Lung (tissue), 11 donors: ENCODE measurements at regions not wholly inside any gene's neighbourhood (a gene's known extent, or its start where the extent isn't known, plus 50 kb on each side); places are given as distances from the start of the nearest gene placed in this dataset.
A peak's percentile ranks its signal among the peaks of the same experiment; 100 is the strongest.
"Not testable (repeated sequence)": the region's sequence is repeated elsewhere in the genome, so short reads cannot be mapped to it uniquely, and the experiment has no call there.

Experiments used
- ATAC-seq: fragments of 200-7000 bp; cut with Tn5 transposase; one replicate; pipeline ENCODE4 v1.9.1; 2020; ENCODE audit warnings: moderate number of reproducible peaks; ENCODE audit not compliant: insufficient read depth, low FRiP score
- DNase-seq, 3 donors: peaks; one replicate each; pipeline ENCODE4 v3.0.0-alpha.2; 2013 to 2017
- H3K27ac ChIP-seq, 2 donors: one replicate each; pipeline ENCODE4 v1.5.1; 2013; ENCODE audit warnings: mild to moderate bottlenecking in 2 of 2, moderate library complexity in 2 of 2, control low read depth in 1 of 2, inconsistent platforms in 1 of 2, low read depth in 1 of 2, low read length in 1 of 2
- H3K27me3 ChIP-seq, 3 donors: one replicate each; pipeline ENCODE4 v1.5.1; 2013; ENCODE audit warnings: low read length in 2 of 3; ENCODE audit not compliant: control insufficient read depth in 3 of 3, insufficient read depth in 3 of 3
- H3K36me3 ChIP-seq, 4 donors: one replicate each; pipeline ENCODE4 v1.5.1; 2013; ENCODE audit warnings: low read length in 4 of 4, mild to moderate bottlenecking in 1 of 4, moderate library complexity in 1 of 4; ENCODE audit not compliant: control insufficient read depth in 4 of 4, insufficient read depth in 4 of 4
- H3K4me1 ChIP-seq, 5 donors: one replicate each; pipeline ENCODE4 v1.5.1; 2013; ENCODE audit warnings: low read length in 5 of 5, mild to moderate bottlenecking in 2 of 5, moderate library complexity in 1 of 5; ENCODE audit not compliant: control insufficient read depth in 5 of 5, insufficient read depth in 5 of 5
- H3K4me3 ChIP-seq: one replicate; pipeline ENCODE4 v1.5.1; 2013; ENCODE audit warnings: mild to moderate bottlenecking, control low read depth, moderate library complexity
- H3K9ac ChIP-seq, 2 donors: one replicate each; pipeline ENCODE4 v1.5.1; 2013; ENCODE audit warnings: low read length in 2 of 2, control low read depth in 1 of 2; ENCODE audit not compliant: insufficient read depth in 1 of 2
- H3K9me3 ChIP-seq, 4 donors: one replicate each; pipeline ENCODE4 v1.5.1; 2013; ENCODE audit warnings: low read length in 3 of 4, mild to moderate bottlenecking in 1 of 4, moderate library complexity in 1 of 4; ENCODE audit not compliant: control insufficient read depth in 4 of 4, insufficient read depth in 3 of 4
- WGBS, 2 donors: extraction: QIAGEN DNeasy Blood & Tissue Kit; methylation state at CpG; one replicate each; pipeline ENCODE4 v1.1.7; 2013; 5-methylcytosine and 5-hydroxymethylcytosine counted together
- TF ChIP-seq, protein P1 (sequence below): IDR thresholded peaks from 2 replicates; pipeline ENCODE4 v1.5.1; 2012; ENCODE audit warnings: mild to moderate bottlenecking; ENCODE audit errors: control extremely low read depth, extremely low read depth
- donor health status: control.
- donor health status: control.
- donor health status: Bipolar disorder and iron deficiency.
- donor health status: healthy.
- donor health status: DM: yes; HTN: yes; CAD: no.

GRCh38 chrX:115972717-115973116, 197.8 kb upstream of the AGTR2 start:
- no peak overlapping the region for H3K27ac ChIP-seq
- peaks cover 0 to 59% (median 50%) of the 10 kb centered on the region in 3 donors for H3K27me3 ChIP-seq
- no peak overlapping the region for H3K9ac ChIP-seq
- H3K9me3 ChIP-seq = peaks cover 0 to 9% (median 3%) of the 10 kb centered on the region in 4 donors
- WGBS, 2 donors = 53 to 83% methylated on average over 1 of the region's 1 CpG
- H3K4me3 ChIP-seq = no peak overlapping the region
- DNase-seq (no peak), ATAC-seq (no peak)
- TF ChIP-seq, protein P1, sequence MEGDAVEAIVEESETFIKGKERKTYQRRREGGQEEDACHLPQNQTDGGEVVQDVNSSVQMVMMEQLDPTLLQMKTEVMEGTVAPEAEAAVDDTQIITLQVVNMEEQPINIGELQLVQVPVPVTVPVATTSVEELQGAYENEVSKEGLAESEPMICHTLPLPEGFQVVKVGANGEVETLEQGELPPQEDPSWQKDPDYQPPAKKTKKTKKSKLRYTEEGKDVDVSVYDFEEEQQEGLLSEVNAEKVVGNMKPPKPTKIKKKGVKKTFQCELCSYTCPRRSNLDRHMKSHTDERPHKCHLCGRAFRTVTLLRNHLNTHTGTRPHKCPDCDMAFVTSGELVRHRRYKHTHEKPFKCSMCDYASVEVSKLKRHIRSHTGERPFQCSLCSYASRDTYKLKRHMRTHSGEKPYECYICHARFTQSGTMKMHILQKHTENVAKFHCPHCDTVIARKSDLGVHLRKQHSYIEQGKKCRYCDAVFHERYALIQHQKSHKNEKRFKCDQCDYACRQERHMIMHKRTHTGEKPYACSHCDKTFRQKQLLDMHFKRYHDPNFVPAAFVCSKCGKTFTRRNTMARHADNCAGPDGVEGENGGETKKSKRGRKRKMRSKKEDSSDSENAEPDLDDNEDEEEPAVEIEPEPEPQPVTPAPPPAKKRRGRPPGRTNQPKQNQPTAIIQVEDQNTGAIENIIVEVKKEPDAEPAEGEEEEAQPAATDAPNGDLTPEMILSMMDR = no peak
- H3K36me3 ChIP-seq = no peaks in the 10 kb centered on the region
- H3K4me1 ChIP-seq = no peaks in the 10 kb centered on the region

GRCh38 chrX:115978068-115978467, 192.5 kb upstream of the AGTR2 start:
- TF ChIP-seq, protein P1 = no peak
- peaks cover 0 to 8% (median 2%) of the 10 kb centered on the region in 4 donors for H3K9me3 ChIP-seq
- DNase-seq (no peak), ATAC-seq (no peak)
- no peak overlapping the region for H3K9ac ChIP-seq
- WGBS, 2 donors = 33 to 78% methylated on average over 2 of the region's 2 CpGs
- peaks cover 0 to 1% (median 0%) of the 10 kb centered on the region in 5 donors for H3K4me1 ChIP-seq
- no peak overlapping the region for H3K4me3 ChIP-seq
- no peak overlapping the region for H3K27ac ChIP-seq
- peaks cover 0 to 52% (median 13%) of the 10 kb centered on the region in 3 donors for H3K27me3 ChIP-seq
- no peaks in the 10 kb centered on the region for H3K36me3 ChIP-seq

DNA sequence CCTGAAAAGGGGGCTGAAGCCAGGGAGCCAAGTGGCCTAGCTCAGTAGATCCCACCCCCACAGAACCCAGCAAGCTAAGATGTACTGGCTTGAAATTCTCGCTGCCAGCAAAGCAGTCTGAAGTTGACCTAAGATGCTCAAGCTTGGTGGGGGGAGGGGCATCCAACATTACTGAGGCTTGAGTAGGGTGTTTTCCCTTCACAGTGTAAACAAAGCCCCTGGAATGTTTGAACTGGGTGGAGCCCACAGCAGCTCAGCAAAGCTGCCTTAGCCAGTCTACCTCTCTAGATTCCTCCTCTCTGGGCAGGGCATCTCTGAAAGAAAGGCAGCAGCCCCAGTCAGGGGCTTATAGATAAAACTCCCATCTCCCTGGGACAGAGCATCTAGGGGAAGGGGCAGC, 187.4 kb upstream of the AGTR2 start:
- peaks cover 0 to 36% (median 8%) of the 10 kb centered on the region in 3 donors for H3K27me3 ChIP-seq
- not testable (repeated sequence) for ATAC-seq, H3K27ac ChIP-seq, H3K4me1 ChIP-seq, H3K9me3 ChIP-seq, H3K4me3 ChIP-seq, H3K9ac ChIP-seq, H3K36me3 ChIP-seq
- 43 to 63% methylated on average over 1 of the region's 1 CpG for WGBS, 2 donors
- peak in 2 of 3 donors; percentile 17 to 44 for DNase-seq

GRCh38 chrX:115987464-115987863, 183.1 kb upstream of the AGTR2 start:
- not testable (repeated sequence) for H3K9me3 ChIP-seq, ATAC-seq, H3K27ac ChIP-seq, H3K4me1 ChIP-seq, DNase-seq, H3K4me3 ChIP-seq, H3K9ac ChIP-seq, H3K36me3 ChIP-seq
- peaks cover 0 to 34% (median 13%) of the 10 kb centered on the region in 3 donors for H3K27me3 ChIP-seq
- WGBS, 2 donors = 67 to 84% methylated on average over 1 of the region's 1 CpG

- ATAC-seq (no peak), DNase-seq (peak in 2 of 3 donors; percentile 1 to 25)
- peaks cover 0 to 3% (median 0%) of the 10 kb centered on the region in 4 donors for H3K9me3 ChIP-seq
- H3K36me3 ChIP-seq = no peaks in the 10 kb centered on the region
- no peak overlapping the region for H3K4me3 ChIP-seq
- H3K27ac ChIP-seq = no peak overlapping the region
- WGBS, 2 donors = 23 to 26% methylated on average over 3 of the region's 3 CpGs
- peaks cover 4 to 32% (median 13%) of the 10 kb centered on the region in 3 donors for H3K27me3 ChIP-seq
- TF ChIP-seq, protein P1 = no peak
- no peaks in the 10 kb centered on the region for H3K4me1 ChIP-seq
- H3K9ac ChIP-seq = no peak overlapping the region
Measured at GRCh38 chrX:115988825-115989224, 181.7 kb upstream of the AGTR2 start.
